SU-DHL-6 (cell line): ENCODE measurements at regions not wholly inside any gene's neighbourhood (a gene's known extent, or its start where the extent isn't known, plus 50 kb on each side); places are given as distances from the start of the nearest gene placed in this dataset.

ENCODE experiments used
- H2AFZ ChIP-seq: fragments of 200-600 bp; sonication (generic); 2 replicates; pipeline ENCODE4 v1.6.1; 2014; ENCODE audit warnings: low read depth, mild to moderate bottlenecking, moderate library complexity, mixed read lengths, antibody characterized with exemption, low read length; ENCODE audit not compliant: severe bottlenecking
- H3F3A ChIP-seq: fragments of 200-600 bp; shearing (Covaris generic); 2 replicates; pipeline ENCODE4 v1.6.0; 2016; ENCODE audit warnings: antibody characterized with exemption, mild to moderate bottlenecking; ENCODE audit not compliant: insufficient read depth
- H3K27ac ChIP-seq: fragments of 200-600 bp; sonication (generic); 2 replicates; pipeline ENCODE4 v1.5.1; 2016; ENCODE audit warnings: low read depth, mild to moderate bottlenecking, low read length, moderate library complexity, mixed read lengths
- H3K27me3 ChIP-seq: fragments of 200-600 bp; sonication (generic), shearing (Covaris generic); 2 replicates; pipeline ENCODE4 v1.6.0; 2014; ENCODE audit warnings: mild to moderate bottlenecking, low read length
- H3K36me3 ChIP-seq: fragments of 200-600 bp; sonication (generic); 2 replicates; pipeline ENCODE4 v1.6.1; 2014; ENCODE audit warnings: mild to moderate bottlenecking, low read length, mixed read lengths
- H3K4me2 ChIP-seq: fragments of 300-600, 200-600 bp; shearing (Covaris generic), sonication (generic); 2 replicates; pipeline ENCODE4 v1.6.0; 2014; ENCODE audit warnings: low read length, low read depth, mild to moderate bottlenecking; ENCODE audit not compliant: poor library complexity, severe bottlenecking
- H3K4me3 ChIP-seq: fragments of 200-600 bp; sonication (generic); 2 replicates; pipeline ENCODE4 v1.5.1; 2014; ENCODE audit warnings: antibody characterized with exemption, low read length, mild to moderate bottlenecking, mixed read lengths; ENCODE audit not compliant: insufficient read depth, poor library complexity, severe bottlenecking
- H3K79me2 ChIP-seq: fragments of 200-600 bp; sonication (generic); 2 replicates; pipeline ENCODE4 v1.6.1; 2014; ENCODE audit warnings: mild to moderate bottlenecking, low read length, moderate library complexity; ENCODE audit not compliant: insufficient read depth
- H3K9ac ChIP-seq: fragments of 200-600 bp; sonication (generic); 2 replicates; pipeline ENCODE4 v1.7.0; 2014; ENCODE audit warnings: mild to moderate bottlenecking, low read length
- H3K9me2 ChIP-seq: fragments of 200-600 bp; sonication (generic); replicated peaks from 2 replicates; pipeline ENCODE4 v1.6.1; 2014; ENCODE audit warnings: low read length; ENCODE audit not compliant: insufficient read depth
- H3K9me3 ChIP-seq: fragments of 200-600 bp; sonication (generic); 2 replicates; pipeline ENCODE4 v1.6.1; 2014; ENCODE audit warnings: low read length, mixed read lengths; ENCODE audit not compliant: insufficient read depth
- H4K20me1 ChIP-seq: fragments of 200-600 bp; sonication (generic); 2 replicates; pipeline ENCODE4 v1.6.1; 2014; ENCODE audit warnings: low read depth, mild to moderate bottlenecking, antibody characterized with exemption, low read length, moderate library complexity, mixed read lengths
- CTCF ChIP-seq: fragments of 200-600 bp; sonication (generic); IDR thresholded peaks from one replicate; pipeline ENCODE4 v1.5.1; 2017; ENCODE audit warnings: antibody characterized with exemption, mild to moderate bottlenecking, low read length, moderate library complexity; ENCODE audit not compliant: insufficient read depth, poor library complexity, severe bottlenecking
- EZH2phosphoT487 ChIP-seq: fragments of 200-600 bp; sonication (generic), shearing (Covaris generic); conservative IDR thresholded peaks from 2 replicates; pipeline ENCODE4 v1.6.1; 2018; ENCODE audit warnings: mild to moderate bottlenecking, antibody characterized with exemption, low read length, moderate library complexity, mixed read lengths

GRCh38 chr14:89041257-89041582, 216.8 kb downstream of the TTC8 start:
- no peak for TF ChIP-seq EZH2phosphoT487
- no peak for TF ChIP-seq CTCF
- Histone ChIP-seq H3K9me2 (no peaks in the 10 kb centered on the region), H3K36me3 (no peaks in the 10 kb centered on the region), H3K27ac (no peak overlapping the region), H3K9ac (no peak overlapping the region), H3K79me2 (no peaks in the 10 kb centered on the region), H3F3A (no peaks in the 10 kb centered on the region), H3K4me2 (no peak overlapping the region), H3K27me3 (no peaks in the 10 kb centered on the region), H4K20me1 (no peaks in the 10 kb centered on the region), H3K9me3 (no peaks in the 10 kb centered on the region), H3K4me3 (no peak overlapping the region), H2AFZ (no peak overlapping the region)

- Histone ChIP-seq H3K36me3 (no peaks in the 10 kb centered on the region), H3K9me2 (no peaks in the 10 kb centered on the region), H3F3A (no peaks in the 10 kb centered on the region), H3K9me3 (no peaks in the 10 kb centered on the region), H3K27me3 (no peaks in the 10 kb centered on the region), H3K4me3 (no peak overlapping the region), H3K9ac (no peak overlapping the region), H3K27ac (no peak overlapping the region), H3K79me2 (no peaks in the 10 kb centered on the region), H4K20me1 (no peaks in the 10 kb centered on the region), H2AFZ (no peak overlapping the region), H3K4me2 (no peak overlapping the region)
- TF ChIP-seq EZH2phosphoT487 = no peak
- TF ChIP-seq CTCF = no peak
Measured at GRCh38 chr14:89042021-89042420, 217.6 kb downstream of the TTC8 start.

GRCh38 chr14:89053303-89053702, 228.9 kb downstream of the TTC8 start:
- no peak overlapping the region for H3K4me3 ChIP-seq
- H3K36me3 ChIP-seq = no peaks in the 10 kb centered on the region
- H3K9ac ChIP-seq = no peak overlapping the region
- H2AFZ ChIP-seq = no peak overlapping the region
- no peak overlapping the region for H3K4me2 ChIP-seq
- H4K20me1 ChIP-seq = no peaks in the 10 kb centered on the region
- no peaks in the 10 kb centered on the region for H3K79me2 ChIP-seq
- no peaks in the 10 kb centered on the region for H3K27me3 ChIP-seq
- no peaks in the 10 kb centered on the region for H3K9me3 ChIP-seq
- H3F3A ChIP-seq = no peaks in the 10 kb centered on the region
- H3K9me2 ChIP-seq = no peaks in the 10 kb centered on the region
- no peak overlapping the region for H3K27ac ChIP-seq
- no peak for TF ChIP-seq EZH2phosphoT487
- no peak for TF ChIP-seq CTCF

- Histone ChIP-seq H3K79me2 (no peaks in the 10 kb centered on the region), H3K27ac (no peak overlapping the region), H3K4me2 (no peak overlapping the region), H3F3A (no peaks in the 10 kb centered on the region), H4K20me1 (no peaks in the 10 kb centered on the region), H3K9me2 (no peaks in the 10 kb centered on the region), H3K4me3 (no peak overlapping the region), H3K9ac (no peak overlapping the region), H2AFZ (no peak overlapping the region), H3K27me3 (no peaks in the 10 kb centered on the region), H3K36me3 (no peaks in the 10 kb centered on the region), H3K9me3 (no peaks in the 10 kb centered on the region)
- no peak for TF ChIP-seq EZH2phosphoT487
- TF ChIP-seq CTCF = no peak
Measured at GRCh38 chr14:89056394-89056793, 231.9 kb downstream of the TTC8 start.
